ENCODE measurements at regions not wholly inside any gene's neighbourhood (a gene's known extent, or its start where the extent isn't known, plus 50 kb on each side); places are given as distances from the start of the nearest gene placed in this dataset.
"Not testable (repeated sequence)": the region's sequence is repeated elsewhere in the genome, so short reads cannot be mapped to it uniquely, and the experiment has no call there.

DNA sequence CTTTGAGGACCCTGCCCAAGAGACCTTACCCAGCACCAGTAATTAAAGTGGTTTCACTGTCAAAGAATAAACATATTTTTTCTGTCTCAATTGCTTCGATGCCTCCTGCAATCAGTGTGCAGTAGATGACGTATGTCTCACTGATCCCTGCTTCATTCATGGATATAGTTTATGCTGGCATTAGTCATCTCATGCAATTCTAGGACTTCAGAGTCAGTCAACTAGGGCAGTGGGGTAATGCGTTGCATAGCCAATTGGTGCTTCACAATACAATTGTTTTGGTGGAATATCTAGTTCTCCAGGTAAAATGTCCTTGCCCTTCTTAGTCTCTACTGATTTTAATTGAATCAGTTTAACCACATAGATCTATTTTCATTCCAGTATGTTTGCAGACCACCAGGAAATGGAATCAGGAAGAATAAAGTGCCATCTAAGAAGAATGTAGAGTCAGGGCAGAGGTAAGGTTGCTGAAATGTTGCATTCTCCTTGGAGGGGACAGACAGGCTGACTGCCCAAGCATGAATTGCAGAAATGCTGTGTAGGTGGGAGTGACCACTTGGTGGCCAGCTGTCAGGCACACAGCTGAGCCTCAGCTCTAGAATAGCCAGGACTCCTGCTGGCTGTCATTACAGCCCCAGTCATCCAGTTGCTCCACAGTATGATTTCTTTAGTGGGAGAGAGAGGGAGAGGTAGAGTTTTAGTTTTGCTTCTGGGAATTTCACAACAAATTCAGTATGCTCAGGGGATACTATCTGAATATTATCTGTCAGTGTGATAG lies 73.5 kb upstream of the MEGF10 start:
- DNase-seq, result no peak

DNA sequence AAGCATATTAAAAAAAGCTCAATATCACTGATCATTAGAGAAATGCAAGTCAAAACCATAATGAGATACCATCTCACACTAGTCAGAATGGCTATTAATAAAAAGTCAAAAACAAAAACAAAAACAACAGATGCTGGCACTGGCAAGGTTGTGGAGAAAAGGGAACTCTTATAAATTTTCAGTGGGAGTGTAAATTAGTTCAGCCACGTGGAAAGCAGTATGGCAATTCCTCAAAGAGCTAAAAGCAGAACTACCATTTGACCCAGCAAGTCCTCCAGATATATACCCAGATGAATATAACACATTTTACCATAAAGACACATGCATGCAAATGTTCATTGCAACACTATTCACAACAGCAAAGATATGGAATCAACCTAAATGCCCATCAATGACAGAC lies 68.7 kb upstream of the MEGF10 start:
- not testable (repeated sequence) for DNase-seq

GRCh38 chr5:127222571-127223156 lies 67.9 kb upstream of the MEGF10 start:
- not testable (repeated sequence) for DNase-seq

- DNase-seq, result no peak
Measured at GRCh38 chr5:127223256-127223974, 67.2 kb upstream of the MEGF10 start.

DNA sequence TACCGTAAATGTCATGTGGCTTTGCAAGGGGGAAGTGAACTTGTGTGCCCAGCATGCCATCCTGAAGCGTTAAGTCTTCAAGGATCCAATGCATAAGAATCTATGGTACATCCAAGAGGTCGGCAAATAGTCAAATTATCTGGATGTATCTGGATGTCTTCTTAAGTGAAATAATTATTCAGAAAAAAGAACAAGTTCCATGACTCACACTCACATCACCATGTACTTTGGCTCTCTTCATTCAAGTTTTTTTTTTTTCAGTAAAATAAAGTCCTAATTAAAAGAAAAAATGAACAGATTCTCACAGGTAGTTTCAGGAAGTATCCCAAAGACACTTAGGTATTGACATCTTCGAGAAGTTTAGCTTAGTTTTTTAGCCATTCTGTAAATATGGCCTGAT lies 62.7 kb upstream of the MEGF10 start:
- DNase-seq, result no peak

GRCh38 chr5:127228540-127229184 lies 61.9 kb upstream of the MEGF10 start:
- DNase-seq, result no peak

- DNase-seq, result no peak
Measured at GRCh38 chr5:127229185-127229889, 61.3 kb upstream of the MEGF10 start.

- DNase-seq, result no peak
Measured at GRCh38 chr5:127231118-127231517, 59.5 kb upstream of the MEGF10 start.

DNA sequence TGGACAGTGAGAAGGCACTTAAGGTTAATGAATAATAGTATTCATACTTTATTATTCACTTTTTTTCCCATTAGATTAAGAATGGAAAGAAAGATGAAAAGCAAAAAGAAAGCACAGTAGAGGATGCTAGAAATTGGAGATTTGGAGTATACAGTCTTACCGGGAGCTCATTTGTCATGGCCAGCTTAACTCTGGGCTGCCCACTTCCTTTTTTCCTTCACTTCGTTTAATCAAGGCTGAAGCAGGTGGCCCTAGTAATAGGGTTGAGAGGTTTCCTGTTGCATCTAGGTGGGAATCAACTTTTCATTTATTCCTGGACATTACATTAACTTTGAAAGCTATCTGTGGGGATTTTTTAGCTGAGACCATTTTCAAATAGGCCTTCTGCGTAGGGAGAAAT lies 57.0 kb upstream of the MEGF10 start:
- no peak for DNase-seq

- DNase-seq, result no peak
Measured at GRCh38 chr5:127235136-127235535, 55.5 kb upstream of the MEGF10 start.

DNA sequence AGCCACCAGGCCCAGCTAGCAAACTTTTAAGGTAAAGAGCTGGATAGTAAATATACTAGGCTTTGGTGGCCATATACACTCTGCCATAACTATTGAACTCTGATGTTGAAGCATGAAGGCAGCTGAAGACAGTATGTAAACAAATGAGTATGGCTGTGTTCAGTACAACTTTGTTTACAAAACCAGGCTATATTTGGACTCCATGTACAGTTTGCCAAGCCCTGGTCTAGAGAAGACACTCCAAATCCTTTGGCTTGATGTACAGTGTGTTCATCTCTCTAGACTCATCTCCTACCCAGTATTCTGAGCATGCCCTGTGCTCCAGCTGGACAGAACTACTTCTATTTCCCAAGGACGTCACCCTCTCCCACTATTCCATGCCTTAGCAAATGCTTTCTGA lies 54.3 kb upstream of the MEGF10 start:
- no peak for DNase-seq

Measured in NCI-H446 treated with DMSO at 0.1 percent for 48 hours (cell line).